ENCODE measurements at regions not wholly inside any gene's neighbourhood (a gene's known extent, or its start where the extent isn't known, plus 50 kb on each side); places are given as distances from the start of the nearest gene placed in this dataset.

GRCh38 chr6:85396159-85396808 is 53.6 kb upstream of the NT5E start:
- WGBS (ENCODE audit: insufficient coverage, insufficient read length): no CpG with 5 or more reads among the region's 3 CpGs
- Histone ChIP-seq H3K4me3 (ENCODE audit: low read length) (no peak overlapping the region), H3K9me3 (ENCODE audit: control insufficient read depth, insufficient read depth, low read length) (no peaks in the 10 kb centered on the region), H3K4me1 (ENCODE audit: control insufficient read depth, insufficient read depth, low read length) (no peaks in the 10 kb centered on the region), H3K36me3 (ENCODE audit: control insufficient read depth, insufficient read depth, low read length) (no peaks in the 10 kb centered on the region), H3K27me3 (ENCODE audit: control insufficient read depth, insufficient read depth, low read length) (no peaks in the 10 kb centered on the region), H3K27ac (ENCODE audit: low read length) (no peak overlapping the region)
- DNase-seq (ENCODE audit: low read depth, low spot score): no peak

GRCh38 chr6:85395746-85396145 is 54.1 kb upstream of the NT5E start:
- no peak overlapping the region for H3K27ac ChIP-seq (ENCODE audit: low read length)
- DNase-seq (ENCODE audit: low read depth, low spot score): no peak

GRCh38 chr6:85394853-85395538 is 54.9 kb upstream of the NT5E start:
- no CpG with 5 or more reads among the region's 1 CpG for WGBS (ENCODE audit: insufficient coverage, insufficient read length)
- DNase-seq (ENCODE audit: low read depth, low spot score): no peak
- H3K27me3 ChIP-seq (ENCODE audit: control insufficient read depth, insufficient read depth, low read length): no peaks in the 10 kb centered on the region
- no peaks in the 10 kb centered on the region for H3K9me3 ChIP-seq (ENCODE audit: control insufficient read depth, insufficient read depth, low read length)
- H3K4me1 ChIP-seq (ENCODE audit: control insufficient read depth, insufficient read depth, low read length): no peaks in the 10 kb centered on the region
- H3K27ac ChIP-seq (ENCODE audit: low read length): no peak overlapping the region
- H3K4me3 ChIP-seq (ENCODE audit: low read length): no peak overlapping the region
- H3K36me3 ChIP-seq (ENCODE audit: control insufficient read depth, insufficient read depth, low read length): no peaks in the 10 kb centered on the region

More at GRCh38 chr6:85395746-85396145, 54.1 kb upstream of the NT5E start:
- H3K9me3 ChIP-seq (ENCODE audit: control insufficient read depth, insufficient read depth, low read length): no peaks in the 10 kb centered on the region
- H3K36me3 ChIP-seq (ENCODE audit: control insufficient read depth, insufficient read depth, low read length): no peaks in the 10 kb centered on the region
- H3K4me1 ChIP-seq (ENCODE audit: control insufficient read depth, insufficient read depth, low read length): no peaks in the 10 kb centered on the region
- no peaks in the 10 kb centered on the region for H3K27me3 ChIP-seq (ENCODE audit: control insufficient read depth, insufficient read depth, low read length)
- no peak overlapping the region for H3K4me3 ChIP-seq (ENCODE audit: low read length)

GRCh38 chr6:85394199-85394598 is 55.7 kb upstream of the NT5E start:
- H3K4me3 ChIP-seq (ENCODE audit: low read length): no peak overlapping the region
- WGBS (ENCODE audit: insufficient coverage, insufficient read length): no CpG with 5 or more reads among the region's 1 CpG
- no peaks in the 10 kb centered on the region for H3K27me3 ChIP-seq (ENCODE audit: control insufficient read depth, insufficient read depth, low read length)
- H3K36me3 ChIP-seq (ENCODE audit: control insufficient read depth, insufficient read depth, low read length): no peaks in the 10 kb centered on the region
- H3K9me3 ChIP-seq (ENCODE audit: control insufficient read depth, insufficient read depth, low read length): no peaks in the 10 kb centered on the region
- no peak for DNase-seq (ENCODE audit: low read depth, low spot score)
- H3K4me1 ChIP-seq (ENCODE audit: control insufficient read depth, insufficient read depth, low read length): no peaks in the 10 kb centered on the region
- no peak overlapping the region for H3K27ac ChIP-seq (ENCODE audit: low read length)

GRCh38 chr6:85392379-85392778 is 57.5 kb upstream of the NT5E start:
- Histone ChIP-seq H3K4me3 (ENCODE audit: low read length) (no peak overlapping the region), H3K9me3 (ENCODE audit: control insufficient read depth, insufficient read depth, low read length) (no peaks in the 10 kb centered on the region), H3K4me1 (ENCODE audit: control insufficient read depth, insufficient read depth, low read length) (no peaks in the 10 kb centered on the region), H3K27me3 (ENCODE audit: control insufficient read depth, insufficient read depth, low read length) (no peaks in the 10 kb centered on the region), H3K27ac (ENCODE audit: low read length) (no peak overlapping the region), H3K36me3 (ENCODE audit: control insufficient read depth, insufficient read depth, low read length) (no peaks in the 10 kb centered on the region)
- no CpG with 5 or more reads among the region's 4 CpGs for WGBS (ENCODE audit: insufficient coverage, insufficient read length)
- no peak for DNase-seq (ENCODE audit: low read depth, low spot score)

GRCh38 chr6:85390775-85391174 is 59.1 kb upstream of the NT5E start:
- no peaks in the 10 kb centered on the region for H3K4me1 ChIP-seq (ENCODE audit: control insufficient read depth, insufficient read depth, low read length)

GRCh38 chr6:85390105-85390728 is 59.7 kb upstream of the NT5E start:
- no CpG with 5 or more reads among the region's 2 CpGs for WGBS (ENCODE audit: insufficient coverage, insufficient read length)
- Histone ChIP-seq H3K9me3 (ENCODE audit: control insufficient read depth, insufficient read depth, low read length) (no peaks in the 10 kb centered on the region), H3K4me3 (ENCODE audit: low read length) (no peak overlapping the region), H3K27me3 (ENCODE audit: control insufficient read depth, insufficient read depth, low read length) (no peaks in the 10 kb centered on the region), H3K36me3 (ENCODE audit: control insufficient read depth, insufficient read depth, low read length) (no peaks in the 10 kb centered on the region), H3K4me1 (ENCODE audit: control insufficient read depth, insufficient read depth, low read length) (no peaks in the 10 kb centered on the region), H3K27ac (ENCODE audit: low read length) (no peak overlapping the region)
- DNase-seq (ENCODE audit: low read depth, low spot score): no peak

More at GRCh38 chr6:85390775-85391174, 59.1 kb upstream of the NT5E start:
- no CpG with 5 or more reads among the region's 1 CpG for WGBS (ENCODE audit: insufficient coverage, insufficient read length)
- no peak overlapping the region for H3K4me3 ChIP-seq (ENCODE audit: low read length)
- H3K36me3 ChIP-seq (ENCODE audit: control insufficient read depth, insufficient read depth, low read length): no peaks in the 10 kb centered on the region
- no peaks in the 10 kb centered on the region for H3K27me3 ChIP-seq (ENCODE audit: control insufficient read depth, insufficient read depth, low read length)
- no peak for DNase-seq (ENCODE audit: low read depth, low spot score)
- H3K9me3 ChIP-seq (ENCODE audit: control insufficient read depth, insufficient read depth, low read length): no peaks in the 10 kb centered on the region
- no peak overlapping the region for H3K27ac ChIP-seq (ENCODE audit: low read length)

GRCh38 chr6:85389151-85389797 is 60.6 kb upstream of the NT5E start:
- Histone ChIP-seq H3K27me3 (ENCODE audit: control insufficient read depth, insufficient read depth, low read length) (no peaks in the 10 kb centered on the region), H3K9me3 (ENCODE audit: control insufficient read depth, insufficient read depth, low read length) (no peaks in the 10 kb centered on the region), H3K4me1 (ENCODE audit: control insufficient read depth, insufficient read depth, low read length) (no peaks in the 10 kb centered on the region), H3K4me3 (ENCODE audit: low read length) (no peak overlapping the region), H3K27ac (ENCODE audit: low read length) (no peak overlapping the region), H3K36me3 (ENCODE audit: control insufficient read depth, insufficient read depth, low read length) (no peaks in the 10 kb centered on the region)
- WGBS (ENCODE audit: insufficient coverage, insufficient read length): no CpG with 5 or more reads among the region's 12 CpGs
- DNase-seq (ENCODE audit: low read depth, low spot score): no peak

- no peak for DNase-seq (ENCODE audit: low read depth, low spot score)
- Histone ChIP-seq H3K4me1 (ENCODE audit: control insufficient read depth, insufficient read depth, low read length) (no peaks in the 10 kb centered on the region), H3K9me3 (ENCODE audit: control insufficient read depth, insufficient read depth, low read length) (no peaks in the 10 kb centered on the region), H3K27ac (ENCODE audit: low read length) (no peak overlapping the region), H3K36me3 (ENCODE audit: control insufficient read depth, insufficient read depth, low read length) (no peaks in the 10 kb centered on the region), H3K4me3 (ENCODE audit: low read length) (no peak overlapping the region), H3K27me3 (ENCODE audit: control insufficient read depth, insufficient read depth, low read length) (no peaks in the 10 kb centered on the region)
- whole genome bisulfite sequencing (ENCODE audit: insufficient coverage, insufficient read length): no CpG with 5 or more reads among the region's 3 CpGs
Measured at GRCh38 chr6:85388531-85388930, 61.4 kb upstream of the NT5E start.

GRCh38 chr6:85385636-85386315 is 64.1 kb upstream of the NT5E start:
- Histone ChIP-seq H3K9me3 (ENCODE audit: control insufficient read depth, insufficient read depth, low read length) (no peaks in the 10 kb centered on the region), H3K27ac (ENCODE audit: low read length) (no peak overlapping the region), H3K4me1 (ENCODE audit: control insufficient read depth, insufficient read depth, low read length) (no peaks in the 10 kb centered on the region), H3K36me3 (ENCODE audit: control insufficient read depth, insufficient read depth, low read length) (no peaks in the 10 kb centered on the region), H3K27me3 (ENCODE audit: control insufficient read depth, insufficient read depth, low read length) (no peaks in the 10 kb centered on the region), H3K4me3 (ENCODE audit: low read length) (no peak overlapping the region)
- no CpG with 5 or more reads among the region's 5 CpGs for WGBS (ENCODE audit: insufficient coverage, insufficient read length)
- DNase-seq (ENCODE audit: low read depth, low spot score): no peak

Data from iPS DF 6.9 (cell line).